ENCODE measurements at regions not wholly inside any gene's neighbourhood (a gene's known extent, or its start where the extent isn't known, plus 50 kb on each side); places are given as distances from the start of the nearest gene placed in this dataset.

DNA sequence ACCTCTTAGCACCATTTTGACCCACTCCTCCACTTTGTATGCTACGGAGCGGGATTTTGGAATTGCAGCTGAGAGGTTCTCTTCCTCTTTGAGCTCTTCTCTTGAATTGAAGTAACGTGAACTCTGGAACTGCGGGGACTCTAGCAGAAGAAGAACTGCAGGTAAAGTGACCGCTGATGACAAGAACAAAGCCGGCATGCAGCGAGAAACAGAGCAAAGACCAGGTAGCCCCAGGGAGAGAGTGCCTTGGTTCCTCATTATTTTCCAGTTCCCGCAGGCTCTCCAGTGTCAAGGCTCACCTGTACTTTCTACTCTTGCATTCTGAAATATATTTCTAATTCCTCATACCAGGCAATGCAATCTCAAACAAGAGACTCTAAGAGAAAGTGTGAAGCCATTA lies 260.3 kb upstream of the GPC6 start:
- TF ChIP-seq POLR2A (IDR thresholded peaks at IDR 0.05; ENCODE audit: low read depth, low read length) (no peak), POLR2AphosphoS5 (IDR thresholded peaks at IDR 0.05; ENCODE audit: insufficient read depth, low read depth, low read length) (no peak), JUN (IDR thresholded peaks at IDR 0.05; ENCODE audit: borderline replicate concordance, insufficient read depth, insufficient read length, low read depth) (no peak)
- TF ChIP-seq, protein P1, sequence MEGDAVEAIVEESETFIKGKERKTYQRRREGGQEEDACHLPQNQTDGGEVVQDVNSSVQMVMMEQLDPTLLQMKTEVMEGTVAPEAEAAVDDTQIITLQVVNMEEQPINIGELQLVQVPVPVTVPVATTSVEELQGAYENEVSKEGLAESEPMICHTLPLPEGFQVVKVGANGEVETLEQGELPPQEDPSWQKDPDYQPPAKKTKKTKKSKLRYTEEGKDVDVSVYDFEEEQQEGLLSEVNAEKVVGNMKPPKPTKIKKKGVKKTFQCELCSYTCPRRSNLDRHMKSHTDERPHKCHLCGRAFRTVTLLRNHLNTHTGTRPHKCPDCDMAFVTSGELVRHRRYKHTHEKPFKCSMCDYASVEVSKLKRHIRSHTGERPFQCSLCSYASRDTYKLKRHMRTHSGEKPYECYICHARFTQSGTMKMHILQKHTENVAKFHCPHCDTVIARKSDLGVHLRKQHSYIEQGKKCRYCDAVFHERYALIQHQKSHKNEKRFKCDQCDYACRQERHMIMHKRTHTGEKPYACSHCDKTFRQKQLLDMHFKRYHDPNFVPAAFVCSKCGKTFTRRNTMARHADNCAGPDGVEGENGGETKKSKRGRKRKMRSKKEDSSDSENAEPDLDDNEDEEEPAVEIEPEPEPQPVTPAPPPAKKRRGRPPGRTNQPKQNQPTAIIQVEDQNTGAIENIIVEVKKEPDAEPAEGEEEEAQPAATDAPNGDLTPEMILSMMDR (IDR thresholded peaks at IDR 0.05; ENCODE audit: extremely low read depth in 1 of 2, insufficient read depth in 1 of 2, low read depth in 1 of 2, low read length in 2 of 2) = no peak
- TF ChIP-seq, protein P2, sequence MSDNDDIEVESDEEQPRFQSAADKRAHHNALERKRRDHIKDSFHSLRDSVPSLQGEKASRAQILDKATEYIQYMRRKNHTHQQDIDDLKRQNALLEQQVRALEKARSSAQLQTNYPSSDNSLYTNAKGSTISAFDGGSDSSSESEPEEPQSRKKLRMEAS (IDR thresholded peaks at IDR 0.05; ENCODE audit: insufficient read depth, insufficient read length) = no peak

Data from endothelial cell of umbilical vein (primary cell).